GM19035 (cell line): ENCODE measurements at regions not wholly inside any gene's neighbourhood (a gene's known extent, or its start where the extent isn't known, plus 50 kb on each side); places are given as distances from the start of the nearest gene placed in this dataset.
"Not testable (repeated sequence)": the region's sequence is repeated elsewhere in the genome, so short reads cannot be mapped to it uniquely, and the experiment has no call there.

Experiments
- ATAC-seq: cut with Tn5 transposase; IDR thresholded peaks from one replicate; pipeline ENCODE4 v1.9.1; 2021; ENCODE audit not compliant: unreplicated experiment

DNA sequence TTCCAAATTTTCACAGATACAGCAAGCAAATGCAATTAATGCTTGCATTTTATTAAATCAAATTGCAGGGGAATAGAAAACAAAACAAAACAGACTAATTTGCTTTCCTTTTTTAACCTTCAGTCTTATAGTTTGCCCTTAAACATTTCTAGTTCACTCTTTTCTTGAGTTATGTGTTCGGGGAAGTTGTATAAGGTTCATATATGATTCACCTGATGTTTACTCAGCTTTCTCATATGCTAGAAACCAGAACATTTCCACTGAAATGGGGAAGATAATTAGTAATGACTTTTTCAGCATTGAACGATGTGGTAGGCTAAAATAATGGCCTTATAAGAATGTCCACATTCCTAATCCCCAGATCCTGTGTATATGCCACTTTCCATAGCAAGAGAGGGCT is 64.6 kb upstream of the NBPF26 start:
- ATAC-seq = not testable (repeated sequence)

DNA sequence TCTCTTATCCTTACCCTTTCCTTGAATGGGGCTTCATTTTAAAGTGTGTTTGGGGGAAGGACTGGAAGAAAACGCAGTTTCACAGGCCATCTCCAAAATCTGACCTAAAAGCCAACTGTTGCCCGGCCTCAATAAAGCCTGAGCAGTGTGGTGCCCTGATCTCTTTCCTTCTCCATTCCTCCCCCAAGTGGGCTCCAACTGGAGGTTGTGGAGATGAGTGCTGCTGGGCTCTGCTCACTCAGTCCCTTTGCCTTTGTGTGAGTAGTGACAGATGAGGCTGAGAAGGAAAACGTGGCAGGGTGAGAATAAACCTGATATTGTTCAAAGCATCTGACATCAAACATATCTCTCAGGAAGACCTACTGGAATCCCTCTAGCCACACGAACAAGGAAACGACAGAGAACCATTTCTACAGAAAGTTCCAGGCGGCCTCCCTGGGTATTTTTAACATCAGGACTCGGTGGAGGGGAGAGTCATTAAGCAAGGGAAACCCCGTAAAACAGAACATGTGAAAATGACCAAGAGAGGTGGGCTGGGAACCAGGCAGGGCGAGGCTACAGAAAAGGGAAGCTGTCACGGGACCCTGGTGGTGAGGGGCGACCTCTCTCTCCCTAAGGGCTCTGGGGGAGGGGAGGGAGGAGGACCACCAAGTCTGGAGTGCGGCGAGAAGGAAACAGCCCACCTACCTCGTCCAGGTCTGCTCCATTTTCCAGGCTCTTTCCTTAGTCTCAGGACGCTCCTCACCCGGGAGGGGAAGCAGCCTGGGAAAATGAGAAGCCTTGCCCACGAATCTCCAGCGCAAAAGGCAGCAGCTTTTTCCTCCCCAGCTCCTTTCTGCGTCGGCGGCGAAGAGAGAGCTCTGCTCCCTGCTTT is 59.1 kb upstream of the NBPF26 start:
- not testable (repeated sequence) for ATAC-seq

DNA sequence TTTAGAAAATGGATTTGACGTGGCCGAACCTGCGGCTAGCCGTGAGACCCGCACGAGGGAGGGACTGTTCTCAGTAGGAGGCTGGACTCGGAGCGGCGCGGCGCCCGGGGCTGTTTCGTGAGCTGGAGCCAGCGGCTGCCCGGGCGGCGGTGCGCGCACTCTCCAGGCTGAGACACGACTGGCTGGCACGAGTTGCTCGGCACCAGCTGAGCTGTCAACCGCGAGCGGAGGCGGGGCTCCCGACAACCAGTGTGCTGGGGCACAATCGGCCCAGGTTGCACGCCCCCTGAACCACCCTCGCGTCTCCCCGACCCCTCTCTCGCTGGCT is 58.5 kb upstream of the NBPF26 start:
- ATAC-seq = peak; percentile 65

DNA sequence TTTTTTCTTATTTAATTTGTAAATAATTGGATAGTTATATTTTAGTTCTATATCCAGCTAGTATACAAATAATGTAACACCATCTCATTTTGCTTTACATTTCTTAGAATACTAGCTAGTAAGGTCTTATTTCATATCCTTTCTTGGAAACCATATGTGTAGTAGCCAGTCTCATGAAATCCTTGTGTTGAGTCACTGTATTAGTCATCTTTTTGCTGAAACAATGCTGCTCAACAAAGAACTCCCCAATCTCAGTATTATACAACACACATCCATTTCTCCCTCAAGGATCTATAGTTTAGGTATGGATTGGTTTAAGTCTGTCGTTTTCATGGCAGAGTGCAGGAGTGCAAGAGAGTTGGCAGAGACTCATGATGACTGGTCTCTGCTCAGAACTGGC is 55.6 kb upstream of the NBPF26 start:
- not testable (repeated sequence) for ATAC-seq
